GM12874 (cell line): ENCODE measurements at regions not wholly inside any gene's neighbourhood (a gene's known extent, or its start where the extent isn't known, plus 50 kb on each side); places are given as distances from the start of the nearest gene placed in this dataset.

Experiments used
- TF ChIP-seq, protein P1 (sequence below): IDR thresholded peaks from 2 replicates; pipeline ENCODE4 v1.5.1; 2011; ENCODE audit warnings: low read depth, mild to moderate bottlenecking, control low read depth, low read length, moderate library complexity; ENCODE audit not compliant: insufficient read depth

GRCh38 chr13:107266657-107267056 is 698.7 kb upstream of the ARGLU1 start:
- TF ChIP-seq, protein P1, sequence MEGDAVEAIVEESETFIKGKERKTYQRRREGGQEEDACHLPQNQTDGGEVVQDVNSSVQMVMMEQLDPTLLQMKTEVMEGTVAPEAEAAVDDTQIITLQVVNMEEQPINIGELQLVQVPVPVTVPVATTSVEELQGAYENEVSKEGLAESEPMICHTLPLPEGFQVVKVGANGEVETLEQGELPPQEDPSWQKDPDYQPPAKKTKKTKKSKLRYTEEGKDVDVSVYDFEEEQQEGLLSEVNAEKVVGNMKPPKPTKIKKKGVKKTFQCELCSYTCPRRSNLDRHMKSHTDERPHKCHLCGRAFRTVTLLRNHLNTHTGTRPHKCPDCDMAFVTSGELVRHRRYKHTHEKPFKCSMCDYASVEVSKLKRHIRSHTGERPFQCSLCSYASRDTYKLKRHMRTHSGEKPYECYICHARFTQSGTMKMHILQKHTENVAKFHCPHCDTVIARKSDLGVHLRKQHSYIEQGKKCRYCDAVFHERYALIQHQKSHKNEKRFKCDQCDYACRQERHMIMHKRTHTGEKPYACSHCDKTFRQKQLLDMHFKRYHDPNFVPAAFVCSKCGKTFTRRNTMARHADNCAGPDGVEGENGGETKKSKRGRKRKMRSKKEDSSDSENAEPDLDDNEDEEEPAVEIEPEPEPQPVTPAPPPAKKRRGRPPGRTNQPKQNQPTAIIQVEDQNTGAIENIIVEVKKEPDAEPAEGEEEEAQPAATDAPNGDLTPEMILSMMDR = no peak

DNA sequence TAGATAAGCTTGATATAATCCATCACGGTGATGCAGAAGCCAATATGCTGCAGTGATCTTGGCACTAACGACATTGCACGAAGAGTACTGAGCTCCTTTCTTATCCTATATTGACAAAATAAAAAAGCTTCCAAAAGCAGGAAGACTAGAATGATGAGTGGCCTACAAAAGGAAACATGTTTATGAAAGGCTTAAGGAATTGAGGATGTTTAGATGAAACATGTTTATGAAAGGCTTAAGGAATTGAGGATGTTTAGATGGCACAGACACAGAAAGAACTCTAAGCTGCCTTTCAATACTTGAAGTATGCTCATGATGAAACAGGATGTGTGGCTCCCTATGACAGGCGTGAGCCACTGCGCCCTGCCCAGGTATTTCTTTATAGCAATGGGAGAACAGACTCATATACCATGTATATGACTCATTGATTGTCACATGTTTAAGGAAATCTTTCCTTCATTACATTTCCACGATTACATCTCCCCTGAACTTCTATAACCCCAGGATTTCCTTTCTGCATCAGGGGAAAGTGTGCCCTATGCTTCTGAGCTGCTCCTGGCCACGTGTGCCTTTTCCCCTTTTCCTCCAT is 690.8 kb upstream of the ARGLU1 start:
- TF ChIP-seq, protein P1 = no peak

- TF ChIP-seq, protein P1 = no peak
These were observed 686.5 kb upstream of the ARGLU1 start for GRCh38 chr13:107254392-107254791.

- TF ChIP-seq, protein P1 = no peak
These were observed 684.5 kb upstream of the ARGLU1 start for GRCh38 chr13:107252428-107252827.

DNA sequence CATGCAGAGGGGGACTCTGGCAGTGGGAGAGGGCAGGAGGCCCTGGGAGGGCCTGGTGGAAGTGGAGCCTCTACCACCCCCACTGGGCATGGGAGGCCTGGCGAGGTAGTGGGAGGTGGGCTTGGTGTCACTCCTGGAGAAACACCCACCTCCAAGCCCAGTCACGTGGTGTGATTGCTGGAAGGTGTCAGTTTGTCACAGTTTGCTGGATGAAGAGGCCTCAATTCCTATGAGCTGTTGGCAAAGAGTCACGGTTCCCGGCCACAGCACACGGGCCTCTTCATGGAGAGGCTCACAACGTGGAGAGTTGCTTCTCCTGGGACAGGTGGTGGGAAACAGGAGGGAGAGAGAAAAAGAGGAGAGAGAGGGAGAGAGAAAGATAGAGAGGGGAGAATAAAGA is 684.1 kb upstream of the ARGLU1 start:
- TF ChIP-seq, protein P1 = no peak

DNA sequence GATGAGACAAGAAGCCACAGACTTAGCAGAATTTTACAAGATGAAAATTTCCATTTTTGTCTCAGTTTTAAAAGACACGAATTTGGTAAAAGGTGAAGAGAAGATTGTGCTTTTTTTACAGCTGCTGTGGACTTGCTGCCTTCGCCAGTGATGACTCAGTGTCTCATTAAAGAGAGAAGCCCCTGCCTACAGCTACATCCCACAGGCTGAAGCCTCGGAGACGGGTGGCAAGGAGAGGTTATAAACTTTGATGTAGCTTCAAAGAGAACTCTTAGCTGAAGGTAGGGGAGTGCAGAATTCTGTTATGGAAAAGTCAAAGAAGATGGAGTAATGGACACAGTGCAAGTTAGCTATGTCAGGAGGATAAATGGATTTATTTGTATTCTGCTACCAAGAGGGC is 683.4 kb upstream of the ARGLU1 start:
- TF ChIP-seq, protein P1 = no peak

DNA sequence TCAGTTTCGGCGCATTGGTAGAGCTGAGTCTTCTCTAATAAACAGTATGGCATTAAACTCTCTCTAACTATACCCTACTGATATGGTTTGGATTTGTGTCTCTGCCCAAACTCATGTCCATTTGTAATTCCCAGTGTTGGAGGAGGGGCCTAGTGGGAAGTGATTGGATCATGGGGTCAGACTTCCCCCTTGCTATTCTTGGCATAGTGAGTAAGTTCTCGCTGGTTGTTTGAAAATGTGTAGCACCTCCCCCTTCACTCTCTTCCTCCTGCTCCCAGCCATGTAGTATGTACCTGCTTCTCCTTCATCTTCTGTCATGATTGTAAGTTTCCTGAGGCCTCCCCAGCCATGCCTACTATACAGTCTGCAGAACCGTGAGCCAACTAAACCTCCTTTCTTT is 682.7 kb upstream of the ARGLU1 start:
- TF ChIP-seq, protein P1 = no peak
